PC-3 (cell line): ENCODE measurements at regions not wholly inside any gene's neighbourhood (a gene's known extent, or its start where the extent isn't known, plus 50 kb on each side); places are given as distances from the start of the nearest gene placed in this dataset.

ENCODE experiments used
- ATAC-seq: fragments of 200-7000 bp; cut with Tn5 transposase; 2 replicates; pipeline ENCODE4 v1.9.1; 2020; ENCODE audit warnings: mild to moderate bottlenecking, moderate library complexity
- BruUV-seq: library from RNA; stranded (reverse); fragments of 400-500 nt; replicated peaks from 2 replicates; lab custom pipeline; 2021; lab: Mats Ljungman, UMichigan
- CTCF ChIA-PET: fragments of 300-600 bp; sonication (Branson Sonifier 250); formaldehyde crosslinking; loops from one replicate; lab custom pipeline; 2022; ENCODE audit warnings: antibody characterized with exemption; lab: Charles Lee
- POLR2A ChIA-PET: fragments of 300-600 bp; sonication (Branson Sonifier 250); formaldehyde crosslinking; loops from one replicate; lab custom pipeline; 2022; ENCODE audit warnings: antibody characterized with exemption; ENCODE audit not compliant: unreplicated experiment; lab: Charles Lee
- DNase-seq: peaks from one replicate; pipeline ENCODE4 v3.0.0-alpha.2; 2015
- H2AFZ ChIP-seq: fragments of 300-600 bp; sonication (generic); 2 replicates; pipeline ENCODE4 v1.6.0; 2016; ENCODE audit warnings: antibody characterized with exemption, low read length
- H3F3A ChIP-seq: fragments of 300-600 bp; sonication (generic); one replicate; pipeline ENCODE4 v1.6.0; 2017; ENCODE audit warnings: antibody characterized with exemption, low read length, control low read depth, mild to moderate bottlenecking; ENCODE audit not compliant: unreplicated experiment
- H3K27ac ChIP-seq: fragments of 300-600 bp; sonication (generic); 2 replicates; pipeline ENCODE4 v1.5.1; 2016; ENCODE audit warnings: mild to moderate bottlenecking, low read length
- H3K27me3 ChIP-seq: fragments of 300-600 bp; sonication (generic); 2 replicates; pipeline ENCODE4 v1.6.1; 2016; ENCODE audit warnings: low read length, mixed read lengths
- H3K36me3 ChIP-seq: fragments of 300-600 bp; sonication (generic); 2 replicates; pipeline ENCODE4 v1.6.1; 2016; ENCODE audit warnings: low read depth, mixed run types, low read length, mixed read lengths
- H3K4me1 ChIP-seq: fragments of 300-600 bp; sonication (generic); 2 replicates; pipeline ENCODE4 v1.5.1; 2016; ENCODE audit warnings: low read length; ENCODE audit not compliant: insufficient read depth
- H3K4me2 ChIP-seq: fragments of 300-600 bp; sonication (generic); 2 replicates; pipeline ENCODE4 v1.6.0; 2016; ENCODE audit warnings: low read length
- H3K4me3 ChIP-seq: fragments of 300-600 bp; sonication (generic); 2 replicates; pipeline ENCODE4 v1.5.1; 2016; ENCODE audit warnings: mild to moderate bottlenecking, low read length, mixed read lengths
- H3K79me2 ChIP-seq: fragments of 300-600 bp; sonication (generic); 2 replicates; pipeline ENCODE4 v1.6.1; 2017; ENCODE audit warnings: low read length, mixed read lengths
- H3K9ac ChIP-seq: fragments of 300-600 bp; sonication (generic); 2 replicates; pipeline ENCODE4 v1.6.0; 2016; ENCODE audit warnings: mild to moderate bottlenecking, low read length
- H3K9me2 ChIP-seq: fragments of 300-600 bp; sonication (generic); replicated peaks from 2 replicates; pipeline ENCODE4 v1.6.1; 2016; ENCODE audit warnings: mixed run types, low read length, mixed read lengths
- H3K9me3 ChIP-seq: fragments of 300-600 bp; sonication (generic); 2 replicates; pipeline ENCODE4 v1.6.1; 2016; ENCODE audit warnings: low read length, mixed read lengths
- H4K20me1 ChIP-seq: fragments of 300-600 bp; sonication (generic); 2 replicates; pipeline ENCODE4 v1.6.1; 2016; ENCODE audit warnings: low read length, mixed read lengths
- EZH2 ChIP-seq: fragments of 300-600 bp; sonication (generic); IDR thresholded peaks from one replicate; pipeline ENCODE4 v1.6.1; 2017; ENCODE audit warnings: antibody characterized with exemption, mild to moderate bottlenecking, low read length; ENCODE audit not compliant: unreplicated experiment
- EZH2phosphoT487 ChIP-seq: fragments of 300-600 bp; sonication (generic); IDR thresholded peaks from 2 replicates; pipeline ENCODE4 v1.6.1; 2018; ENCODE audit warnings: mild to moderate bottlenecking, antibody characterized with exemption, low read length, borderline replicate concordance
- intact Hi-C: fragments of 100-400 bp; cut with micrococcal nuclease; formaldehyde crosslinking; loops from 2 replicates; pipeline ENCODE4 v1.9.0; 2023
- TF ChIP-seq, protein P1 (sequence below): fragments of 300-600 bp; sonication (generic); conservative IDR thresholded peaks from 2 replicates; pipeline ENCODE4 v1.5.1; 2017; ENCODE audit warnings: antibody characterized with exemption, low read depth, mild to moderate bottlenecking, low read length

DNA sequence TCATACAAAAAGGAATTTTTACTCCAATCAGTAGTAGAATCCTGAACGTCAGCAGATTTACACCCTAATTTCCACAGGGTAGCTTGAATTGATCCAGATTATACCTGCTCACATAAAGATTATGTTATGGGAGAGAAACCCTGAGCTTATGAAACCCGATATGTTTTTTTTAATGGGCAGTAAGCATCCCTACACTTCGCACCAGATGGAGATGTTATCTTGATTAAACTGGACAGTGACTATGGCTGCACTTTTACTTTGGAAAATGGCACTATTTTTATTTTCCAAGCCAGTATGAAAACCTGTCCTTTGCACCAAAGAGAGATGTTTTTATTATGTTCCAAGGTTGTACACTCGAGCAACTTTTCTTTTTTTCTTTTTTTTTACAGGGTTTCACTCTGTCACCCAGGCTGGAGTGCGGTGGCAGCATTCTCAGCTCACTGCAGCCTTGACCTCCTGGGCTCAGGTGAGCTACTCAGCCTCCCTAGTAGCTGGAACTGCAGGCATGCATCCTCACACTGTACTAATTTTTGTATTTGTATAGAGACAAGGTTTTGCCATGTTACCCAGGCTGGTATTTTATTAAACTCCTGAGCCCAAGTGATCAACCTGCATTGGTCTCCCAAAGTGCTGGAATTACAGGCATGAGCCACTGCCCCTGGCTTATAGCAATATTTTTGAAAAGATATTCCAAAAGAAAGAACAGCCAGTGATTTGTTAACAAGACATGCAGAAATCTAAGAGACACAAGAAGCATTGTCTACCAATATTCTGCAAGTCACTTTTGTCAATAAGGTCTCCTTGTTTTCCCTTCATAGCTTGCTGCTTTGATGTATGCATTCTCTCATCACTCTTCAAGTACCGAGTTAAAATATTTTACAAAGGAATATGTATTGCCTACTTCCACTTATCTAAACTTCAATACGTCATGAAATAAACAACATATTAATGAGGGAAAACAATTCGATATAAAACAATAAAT, 1412.6 kb downstream of the ZPLD1 start:
- Histone ChIP-seq H4K20me1 (no peaks in the 10 kb centered on the region), H2AFZ (no peak overlapping the region), H3K36me3 (no peaks in the 10 kb centered on the region), H3K9me2 (no peaks in the 10 kb centered on the region), H3K4me1 (no peaks in the 10 kb centered on the region), H3K9me3 (no peaks in the 10 kb centered on the region), H3K27ac (no peak overlapping the region), H3K4me2 (no peak overlapping the region), H3K9ac (no peak overlapping the region), H3K27me3 (peaks cover 26% of the 10 kb centered on the region), H3K79me2 (no peaks in the 10 kb centered on the region), H3K4me3 (no peak overlapping the region), H3F3A (no peaks in the 10 kb centered on the region)
- no peak for DNase-seq
- TF ChIP-seq EZH2 = no peak
- TF ChIP-seq EZH2phosphoT487 = no peak
- TF ChIP-seq, protein P1, sequence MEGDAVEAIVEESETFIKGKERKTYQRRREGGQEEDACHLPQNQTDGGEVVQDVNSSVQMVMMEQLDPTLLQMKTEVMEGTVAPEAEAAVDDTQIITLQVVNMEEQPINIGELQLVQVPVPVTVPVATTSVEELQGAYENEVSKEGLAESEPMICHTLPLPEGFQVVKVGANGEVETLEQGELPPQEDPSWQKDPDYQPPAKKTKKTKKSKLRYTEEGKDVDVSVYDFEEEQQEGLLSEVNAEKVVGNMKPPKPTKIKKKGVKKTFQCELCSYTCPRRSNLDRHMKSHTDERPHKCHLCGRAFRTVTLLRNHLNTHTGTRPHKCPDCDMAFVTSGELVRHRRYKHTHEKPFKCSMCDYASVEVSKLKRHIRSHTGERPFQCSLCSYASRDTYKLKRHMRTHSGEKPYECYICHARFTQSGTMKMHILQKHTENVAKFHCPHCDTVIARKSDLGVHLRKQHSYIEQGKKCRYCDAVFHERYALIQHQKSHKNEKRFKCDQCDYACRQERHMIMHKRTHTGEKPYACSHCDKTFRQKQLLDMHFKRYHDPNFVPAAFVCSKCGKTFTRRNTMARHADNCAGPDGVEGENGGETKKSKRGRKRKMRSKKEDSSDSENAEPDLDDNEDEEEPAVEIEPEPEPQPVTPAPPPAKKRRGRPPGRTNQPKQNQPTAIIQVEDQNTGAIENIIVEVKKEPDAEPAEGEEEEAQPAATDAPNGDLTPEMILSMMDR = no peak
- ChIA-PET POLR2A (no interaction called here), CTCF (no interaction called here)
- ATAC-seq = no peak
- intact Hi-C loops = no loop called here
- no TSS peak for BruUV-seq

DNA sequence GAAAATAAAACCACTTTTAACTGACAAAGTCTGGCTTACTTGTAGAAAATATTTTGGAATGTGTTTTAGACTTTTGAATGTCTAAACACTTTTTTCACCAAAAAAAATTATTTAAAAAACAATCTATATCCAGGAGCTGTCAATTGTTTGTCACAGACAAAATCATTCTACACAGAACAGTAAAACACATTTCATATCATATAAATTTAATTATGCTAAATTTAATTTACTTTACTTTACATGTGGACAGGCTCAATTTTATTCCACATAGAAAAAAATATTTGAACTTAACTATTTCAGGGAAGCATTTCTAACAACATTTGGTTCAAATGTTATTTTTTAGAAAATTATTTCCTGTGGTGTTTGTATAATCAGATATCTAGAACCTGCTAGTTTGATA, 1417.0 kb downstream of the ZPLD1 start:
- H3K9me3 ChIP-seq = no peaks in the 10 kb centered on the region
- intact Hi-C loops = no loop called here
- H3F3A ChIP-seq = no peaks in the 10 kb centered on the region
- H3K9ac ChIP-seq = no peak overlapping the region
- ChIA-PET CTCF (no interaction called here), POLR2A (no interaction called here)
- TF ChIP-seq EZH2 = no peak
- TF ChIP-seq EZH2phosphoT487 = no peak
- TF ChIP-seq, protein P1 = no peak
- H3K4me3 ChIP-seq = no peak overlapping the region
- H3K9me2 ChIP-seq = no peaks in the 10 kb centered on the region
- no TSS peak for BruUV-seq
- H3K27me3 ChIP-seq = peaks cover 21% of the 10 kb centered on the region
- H3K79me2 ChIP-seq = no peaks in the 10 kb centered on the region
- H3K36me3 ChIP-seq = no peaks in the 10 kb centered on the region
- H3K4me1 ChIP-seq = no peaks in the 10 kb centered on the region
- H3K27ac ChIP-seq = no peak overlapping the region
- no peak overlapping the region for H2AFZ ChIP-seq
- ATAC-seq = no peak
- DNase-seq = no peak
- no peak overlapping the region for H3K4me2 ChIP-seq
- H4K20me1 ChIP-seq = no peaks in the 10 kb centered on the region

DNA sequence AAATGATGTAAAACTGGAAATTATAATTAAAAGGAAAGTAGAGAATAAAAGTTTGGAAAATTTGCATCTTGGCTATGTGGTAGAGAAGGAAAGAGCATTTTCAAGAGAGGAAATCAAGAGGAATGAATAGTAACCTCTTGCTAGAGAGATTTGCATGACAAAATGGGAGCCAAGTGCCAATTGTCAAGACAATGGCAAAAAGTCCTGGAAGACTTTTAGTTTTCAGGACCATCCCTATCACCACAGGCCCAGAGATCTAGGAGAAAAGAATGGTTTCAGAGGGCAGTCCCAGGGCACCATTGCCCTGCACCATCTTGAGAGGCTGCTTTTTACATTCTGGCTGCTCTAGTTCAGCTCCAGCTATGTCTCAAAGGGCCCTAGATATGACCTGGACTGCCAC, 1427.6 kb downstream of the ZPLD1 start:
- CTCF ChIA-PET = no interaction called here
- Histone ChIP-seq H3K27ac (no peak overlapping the region), H3K27me3 (peaks cover 9% of the 10 kb centered on the region), H3K9ac (no peak overlapping the region), H3K9me2 (no peaks in the 10 kb centered on the region), H3K9me3 (no peaks in the 10 kb centered on the region), H3K4me1 (no peaks in the 10 kb centered on the region), H3F3A (no peaks in the 10 kb centered on the region), H2AFZ (no peak overlapping the region), H3K4me3 (no peak overlapping the region), H3K4me2 (no peak overlapping the region), H3K36me3 (no peaks in the 10 kb centered on the region), H3K79me2 (no peaks in the 10 kb centered on the region), H4K20me1 (no peaks in the 10 kb centered on the region)
- BruUV-seq = no TSS peak
- ATAC-seq (no peak), DNase-seq (no peak)
- TF ChIP-seq, protein P1 = no peak
- TF ChIP-seq EZH2 (no peak), EZH2phosphoT487 (no peak)
- POLR2A ChIA-PET = no interaction called here
- intact Hi-C loops = no loop called here
